SK-N-SH treated with all-trans-retinoic acid at 6 μM for 48 hours (cell line): ENCODE measurements at regions not wholly inside any gene's neighbourhood (a gene's known extent, or its start where the extent isn't known, plus 50 kb on each side); places are given as distances from the start of the nearest gene placed in this dataset.

Source experiments
- ATAC-seq: fragments of 200-7000 bp; cut with Tn5 transposase; 3 replicates; pipeline ENCODE4 v1.9.1; 2020; ENCODE audit warnings: mild to moderate bottlenecking, moderate library complexity
- ARNTL ChIP-seq: fragments of 450-650 bp; formaldehyde crosslinking; IDR thresholded peaks from 2 replicates; pipeline ENCODE4 v1.5.0; 2020; ENCODE audit warnings: low read depth, mild to moderate bottlenecking, moderate library complexity, borderline replicate concordance
- BACH2 ChIP-seq: fragments of 250-450 bp; sonication (Bioruptor Pico); IDR thresholded peaks from 2 replicates; pipeline ENCODE4 v1.9.0; 2021; ENCODE audit warnings: mild to moderate bottlenecking, borderline replicate concordance
- CREB5 ChIP-seq: fragments of 250-450 bp; sonication (Bioruptor Pico); IDR thresholded peaks from 2 replicates; pipeline ENCODE4 v1.5.1; 2020; ENCODE audit warnings: low read depth, mild to moderate bottlenecking, moderate library complexity
- CSDC2 ChIP-seq: fragments of 250-450 bp; sonication (Bioruptor Pico); IDR thresholded peaks from 2 replicates; pipeline ENCODE4 v1.5.0; 2020; ENCODE audit warnings: mild to moderate bottlenecking, moderate library complexity
- CSRNP3 ChIP-seq: fragments of 250-450 bp; sonication (Bioruptor Pico); IDR thresholded peaks from 2 replicates; pipeline ENCODE4 v1.5.1; 2021; ENCODE audit warnings: mild to moderate bottlenecking, moderate library complexity
- ESRRG ChIP-seq: fragments of 250-450 bp; sonication (Bioruptor Pico); IDR thresholded peaks from 2 replicates; pipeline ENCODE4 v1.6.1; 2021; ENCODE audit warnings: mild to moderate bottlenecking
- GLIS3 ChIP-seq: fragments of 250-450 bp; sonication (Bioruptor Pico); IDR thresholded peaks from 2 replicates; pipeline ENCODE4 v1.5.0; 2020; ENCODE audit warnings: mild to moderate bottlenecking, moderate library complexity
- ISL1 ChIP-seq: fragments of 250-450 bp; sonication (Bioruptor Pico); IDR thresholded peaks from 2 replicates; pipeline ENCODE4 v2.1.2; 2022; ENCODE audit warnings: mild to moderate bottlenecking, moderate library complexity
- OSR1 ChIP-seq: fragments of 250-450 bp; sonication (Bioruptor Pico); IDR thresholded peaks from 2 replicates; pipeline ENCODE4 v1.8.0; 2022; ENCODE audit warnings: moderate library complexity, mild to moderate bottlenecking, inconsistent platforms
- POU6F1 ChIP-seq: fragments of 250-450 bp; sonication (Bioruptor Pico); IDR thresholded peaks from 2 replicates; pipeline ENCODE4 v1.8.0; 2021; ENCODE audit warnings: low read depth, mild to moderate bottlenecking, moderate library complexity, borderline replicate concordance
- RARB ChIP-seq: fragments of 250-450 bp; sonication (Bioruptor Pico); IDR thresholded peaks from 2 replicates; pipeline ENCODE4 v1.8.0; 2021; ENCODE audit warnings: mild to moderate bottlenecking, moderate library complexity
- SNAI2 ChIP-seq: fragments of 250-450 bp; sonication (Bioruptor Pico); IDR thresholded peaks from 2 replicates; pipeline ENCODE4 v1.5.0; 2020; ENCODE audit warnings: mild to moderate bottlenecking, moderate library complexity
- TCF4 ChIP-seq: fragments of 250-450 bp; sonication (Bioruptor Pico); IDR thresholded peaks from 2 replicates; pipeline ENCODE4 v1.8.0; 2021; ENCODE audit warnings: mild to moderate bottlenecking, moderate library complexity, borderline replicate concordance
- TOX ChIP-seq: fragments of 250-450 bp; sonication (Bioruptor Pico); IDR thresholded peaks from 2 replicates; pipeline ENCODE4 v1.8.0; 2021; ENCODE audit warnings: mild to moderate bottlenecking, moderate library complexity, borderline replicate concordance
- TSHZ2 ChIP-seq: fragments of 250-450 bp; sonication (Bioruptor Pico); IDR thresholded peaks from 2 replicates; pipeline ENCODE4 v1.5.0; 2020; ENCODE audit warnings: mild to moderate bottlenecking, moderate library complexity
- ZC3H10 ChIP-seq: fragments of 250-450 bp; sonication (Bioruptor Pico); IDR thresholded peaks from 2 replicates; pipeline ENCODE4 v1.5.1; 2021; ENCODE audit warnings: mild to moderate bottlenecking, moderate library complexity
- ZFP3 ChIP-seq: fragments of 250-450 bp; sonication (Bioruptor Pico); IDR thresholded peaks from 2 replicates; pipeline ENCODE4 v1.5.0; 2020; ENCODE audit warnings: mild to moderate bottlenecking, moderate library complexity
- ZFP30 ChIP-seq: fragments of 450-650 bp; formaldehyde crosslinking; IDR thresholded peaks from 2 replicates; pipeline ENCODE4 v1.5.0; 2022; ENCODE audit warnings: mild to moderate bottlenecking, moderate library complexity
- ZNF565 ChIP-seq: fragments of 450-650 bp; formaldehyde crosslinking; conservative IDR thresholded peaks from 2 replicates; pipeline ENCODE4 v1.5.0; 2020; ENCODE audit warnings: low read depth, mild to moderate bottlenecking, moderate library complexity
- ZNF70 ChIP-seq: fragments of 450-650 bp; formaldehyde crosslinking; IDR thresholded peaks from 2 replicates; pipeline ENCODE4 v1.5.0; 2020; ENCODE audit warnings: mild to moderate bottlenecking, moderate library complexity
- ZNF8 ChIP-seq: fragments of 450-650 bp; formaldehyde crosslinking; IDR thresholded peaks from 2 replicates; pipeline ENCODE4 v1.5.0; 2020; ENCODE audit warnings: mild to moderate bottlenecking, moderate library complexity

DNA sequence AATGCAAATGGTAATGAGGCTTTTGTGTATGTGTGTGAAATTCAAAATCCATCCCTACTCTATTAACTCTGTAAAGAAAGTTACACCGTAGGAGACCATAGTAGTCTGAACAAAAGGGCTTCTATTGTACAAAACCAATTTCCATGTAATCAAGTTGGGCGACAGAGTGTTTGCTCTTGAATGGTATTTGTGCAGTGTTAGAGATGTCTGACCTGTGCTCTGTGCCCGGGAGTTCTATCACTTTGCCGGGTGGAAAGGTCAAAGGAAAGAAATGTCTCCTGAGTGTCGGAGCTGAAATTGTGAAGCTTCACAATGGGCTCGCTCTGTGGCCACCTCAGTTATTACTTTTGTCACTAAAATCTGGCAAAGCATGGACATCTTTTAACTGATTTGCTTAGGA, 312.0 kb downstream of the SAMD5 start:
- ATAC-seq, result no peak
- TF ChIP-seq ZFP3 (CRISPR knock-in tag) (no peak), TCF4 (CRISPR knock-in tag) (no peak), GLIS3 (CRISPR knock-in tag) (no peak), TSHZ2 (CRISPR knock-in tag) (no peak), ESRRG (CRISPR knock-in tag) (no peak), TOX (no peak), ZNF70 (CRISPR knock-in tag) (no peak), ZNF8 (CRISPR knock-in tag) (no peak), ARNTL (CRISPR knock-in tag) (no peak), CSRNP3 (CRISPR knock-in tag) (no peak), SNAI2 (CRISPR knock-in tag) (no peak), ZC3H10 (no peak), ZFP30 (CRISPR knock-in tag) (no peak), RARB (CRISPR knock-in tag) (no peak), ISL1 (CRISPR knock-in tag) (no peak), POU6F1 (CRISPR knock-in tag) (no peak), CSDC2 (no peak), CREB5 (CRISPR knock-in tag) (no peak), OSR1 (CRISPR knock-in tag) (no peak)
- TF ChIP-seq, all 23 proteins: peak for 0

GRCh38 chr6:147821295-147821897, 312.9 kb downstream of the SAMD5 start:
- TF ChIP-seq ESRRG (CRISPR knock-in tag) (no peak), POU6F1 (CRISPR knock-in tag) (no peak), BACH2 (CRISPR knock-in tag) (no peak), OSR1 (CRISPR knock-in tag) (no peak), ISL1 (CRISPR knock-in tag) (no peak), TSHZ2 (CRISPR knock-in tag) (no peak), ZFP3 (CRISPR knock-in tag) (no peak), ZNF565 (CRISPR knock-in tag) (no peak), ARNTL (CRISPR knock-in tag) (no peak), RARB (CRISPR knock-in tag) (no peak), CSRNP3 (CRISPR knock-in tag) (no peak), CREB5 (CRISPR knock-in tag) (no peak), TCF4 (CRISPR knock-in tag) (no peak)
- no peak for ATAC-seq
